Activated B cell treated with CpG ODN at 0.5 μM for 24 hours (primary cell): ENCODE measurements at regions not wholly inside any gene's neighbourhood (a gene's known extent, or its start where the extent isn't known, plus 50 kb on each side); places are given as distances from the start of the nearest gene placed in this dataset.

Experiments used
- ATAC-seq: fragments of 200-7000 bp; cut with Tn5 transposase; one replicate; pipeline ENCODE4 v1.10.0; 2021; ENCODE audit warnings: low read depth, mild to moderate bottlenecking, moderate library complexity
- CTCF ChIA-PET: fragments of 350-600 bp; sonication (Branson Sonifier 250); formaldehyde crosslinking; loops from one replicate; lab custom pipeline; 2021; ENCODE audit warnings: antibody characterized with exemption; lab: Charles Lee
- POLR2A ChIA-PET: fragments of 350-600 bp; sonication (Branson Sonifier 250); formaldehyde crosslinking; loops from one replicate; lab custom pipeline; 2021; ENCODE audit warnings: antibody characterized with exemption; lab: Charles Lee
- DNase-seq: peaks from one replicate; pipeline ENCODE4 v3.0.0; 2022
- H3K27ac Mint-ChIP-seq: one replicate; pipeline ENCODE4 v1.8.0; 2020; ENCODE audit warnings: mixed read lengths
- H3K27me3 Mint-ChIP-seq: one replicate; pipeline ENCODE4 v1.8.0; 2021; ENCODE audit warnings: mixed read lengths
- H3K36me3 Mint-ChIP-seq: one replicate; pipeline ENCODE4 v1.8.0; 2021; ENCODE audit warnings: low read depth, mixed read lengths
- H3K4me1 Mint-ChIP-seq: one replicate; pipeline ENCODE4 v1.8.0; 2021; ENCODE audit warnings: mixed read lengths
- H3K4me3 Mint-ChIP-seq: one replicate; pipeline ENCODE4 v1.8.0; 2020; ENCODE audit warnings: mild to moderate bottlenecking, mixed read lengths
- H3K9me3 Mint-ChIP-seq: one replicate; pipeline ENCODE4 v1.8.0; 2020; ENCODE audit warnings: mixed read lengths
- intact Hi-C: fragments of 100-400 bp; cut with micrococcal nuclease; formaldehyde crosslinking; loops from one replicate; pipeline ENCODE4 v1.15.1; 2024
- TF ChIP-seq, protein P1 (sequence below): fragments of 200-600 bp; IDR thresholded peaks from one replicate; pipeline ENCODE4 v1.8.0; 2022; ENCODE audit warnings: antibody characterized with exemption, mild to moderate bottlenecking

DNA sequence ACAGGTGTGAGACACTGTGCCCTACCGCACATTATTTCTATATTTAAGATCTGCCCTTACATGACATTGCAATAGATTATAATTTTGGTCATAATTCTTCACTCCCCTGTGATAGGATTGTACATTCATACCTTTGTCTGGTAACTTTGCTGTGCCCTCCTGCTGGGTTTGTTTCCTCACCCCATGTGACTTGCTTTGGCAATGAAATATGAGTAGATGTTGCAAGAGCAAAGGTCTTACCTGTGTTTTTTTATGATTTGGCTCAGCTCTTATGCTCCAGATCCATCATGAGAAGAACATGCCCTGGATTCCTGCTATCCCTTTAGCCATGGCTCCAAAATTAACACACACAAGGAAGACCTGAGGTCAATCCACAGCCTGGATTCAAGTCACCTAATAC is 137.7 kb upstream of the EOMES start:
- TF ChIP-seq, protein P1, sequence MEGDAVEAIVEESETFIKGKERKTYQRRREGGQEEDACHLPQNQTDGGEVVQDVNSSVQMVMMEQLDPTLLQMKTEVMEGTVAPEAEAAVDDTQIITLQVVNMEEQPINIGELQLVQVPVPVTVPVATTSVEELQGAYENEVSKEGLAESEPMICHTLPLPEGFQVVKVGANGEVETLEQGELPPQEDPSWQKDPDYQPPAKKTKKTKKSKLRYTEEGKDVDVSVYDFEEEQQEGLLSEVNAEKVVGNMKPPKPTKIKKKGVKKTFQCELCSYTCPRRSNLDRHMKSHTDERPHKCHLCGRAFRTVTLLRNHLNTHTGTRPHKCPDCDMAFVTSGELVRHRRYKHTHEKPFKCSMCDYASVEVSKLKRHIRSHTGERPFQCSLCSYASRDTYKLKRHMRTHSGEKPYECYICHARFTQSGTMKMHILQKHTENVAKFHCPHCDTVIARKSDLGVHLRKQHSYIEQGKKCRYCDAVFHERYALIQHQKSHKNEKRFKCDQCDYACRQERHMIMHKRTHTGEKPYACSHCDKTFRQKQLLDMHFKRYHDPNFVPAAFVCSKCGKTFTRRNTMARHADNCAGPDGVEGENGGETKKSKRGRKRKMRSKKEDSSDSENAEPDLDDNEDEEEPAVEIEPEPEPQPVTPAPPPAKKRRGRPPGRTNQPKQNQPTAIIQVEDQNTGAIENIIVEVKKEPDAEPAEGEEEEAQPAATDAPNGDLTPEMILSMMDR = no peak
- CTCF ChIA-PET = no interaction called here
- Mint-ChIP-seq H3K27ac (no peak overlapping the region), H3K4me3 (no peak overlapping the region), H3K36me3 (no peaks in the 10 kb centered on the region), H3K27me3 (no peaks in the 10 kb centered on the region), H3K4me1 (no peaks in the 10 kb centered on the region), H3K9me3 (peaks cover 2% of the 10 kb centered on the region)
- intact Hi-C loops = no loop called here
- POLR2A ChIA-PET = no interaction called here
- DNase-seq (no peak), ATAC-seq (no peak)

DNA sequence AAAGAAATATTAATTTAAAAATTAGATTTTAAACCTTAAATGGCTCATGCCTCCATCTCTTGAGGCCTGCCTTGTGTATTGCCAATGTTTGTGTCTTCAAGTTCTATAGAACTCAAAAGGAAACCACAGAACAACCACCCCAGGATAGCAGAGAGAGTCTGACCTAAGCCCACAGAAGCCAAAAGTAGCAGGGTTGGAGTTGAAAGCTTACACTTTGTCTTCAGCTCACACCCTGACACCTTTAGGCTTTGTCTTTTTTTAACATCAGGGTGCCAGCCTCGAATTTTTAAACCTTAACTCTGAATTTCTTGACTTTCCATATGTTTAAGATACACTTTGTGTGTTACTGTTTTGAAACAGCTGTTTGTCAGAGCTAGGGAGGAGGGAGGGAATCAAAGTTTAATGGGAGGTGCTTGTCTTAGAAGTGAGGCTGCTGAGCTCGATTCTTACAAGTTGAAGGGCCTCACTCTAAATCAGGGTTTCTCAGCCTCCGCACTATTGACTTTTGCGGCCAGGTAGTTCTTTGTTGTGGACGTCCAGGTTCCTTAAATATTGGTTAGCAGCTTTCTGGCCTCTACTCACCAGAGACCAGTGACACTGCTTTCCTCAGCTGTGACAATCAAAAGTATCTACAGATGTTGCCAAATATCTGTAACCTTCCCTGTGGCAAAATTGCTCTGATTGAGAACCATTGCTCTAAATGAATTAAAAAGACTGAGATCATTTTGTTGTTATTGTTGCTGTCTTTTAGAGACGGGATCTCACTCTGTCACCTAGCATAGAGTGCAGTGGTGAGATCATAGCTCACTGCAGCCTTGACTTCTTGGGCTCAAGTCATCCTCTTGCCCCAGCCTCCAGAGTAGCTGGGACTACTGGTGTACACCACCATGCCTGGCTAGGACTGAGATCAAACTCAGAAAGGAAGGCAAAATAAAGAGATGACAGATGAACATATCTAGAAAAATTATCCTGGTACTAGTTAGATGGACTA is 139.2 kb upstream of the EOMES start:
- ChIA-PET CTCF (no interaction called here), POLR2A (no interaction called here)
- DNase-seq = no peak
- Mint-ChIP-seq H3K9me3 (peaks cover 2% of the 10 kb centered on the region), H3K4me1 (no peaks in the 10 kb centered on the region), H3K27me3 (no peaks in the 10 kb centered on the region), H3K36me3 (no peaks in the 10 kb centered on the region), H3K4me3 (no peak overlapping the region), H3K27ac (no peak overlapping the region)
- intact Hi-C loops = no loop called here
- TF ChIP-seq, protein P1 = no peak
- ATAC-seq = no peak

DNA sequence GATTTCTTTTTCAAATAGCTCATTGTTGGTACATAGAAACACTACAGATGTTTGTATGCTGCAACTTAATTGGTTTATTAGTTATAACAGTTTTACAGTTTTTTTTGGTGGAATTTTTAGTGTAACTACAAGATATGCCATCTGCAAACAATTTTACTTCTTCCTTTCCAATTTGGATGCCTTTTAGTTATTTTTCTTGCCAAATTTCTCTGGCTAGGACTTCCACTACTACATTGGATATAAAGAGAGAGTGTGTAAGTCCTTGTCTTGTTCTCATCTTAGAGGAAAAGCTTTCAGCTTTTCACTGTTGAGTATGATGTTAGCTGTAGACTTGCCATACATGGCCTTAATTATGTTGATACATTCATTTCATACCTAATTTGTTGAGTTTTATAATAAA is 143.6 kb upstream of the EOMES start:
- Mint-ChIP-seq H3K9me3 (peaks cover 25% of the 10 kb centered on the region), H3K36me3 (no peaks in the 10 kb centered on the region), H3K4me1 (no peaks in the 10 kb centered on the region), H3K4me3 (no peak overlapping the region), H3K27ac (no peak overlapping the region), H3K27me3 (no peaks in the 10 kb centered on the region)
- TF ChIP-seq, protein P1 = no peak
- no peak for ATAC-seq
- ChIA-PET CTCF (no interaction called here), POLR2A (interaction anchor here (0.5 kb wide), 1 partner anchor 279 kb away, joined by 3 read pairs; no protein-coding TSS in a partner anchor)
- intact Hi-C loops = no loop called here
- no peak for DNase-seq

DNA sequence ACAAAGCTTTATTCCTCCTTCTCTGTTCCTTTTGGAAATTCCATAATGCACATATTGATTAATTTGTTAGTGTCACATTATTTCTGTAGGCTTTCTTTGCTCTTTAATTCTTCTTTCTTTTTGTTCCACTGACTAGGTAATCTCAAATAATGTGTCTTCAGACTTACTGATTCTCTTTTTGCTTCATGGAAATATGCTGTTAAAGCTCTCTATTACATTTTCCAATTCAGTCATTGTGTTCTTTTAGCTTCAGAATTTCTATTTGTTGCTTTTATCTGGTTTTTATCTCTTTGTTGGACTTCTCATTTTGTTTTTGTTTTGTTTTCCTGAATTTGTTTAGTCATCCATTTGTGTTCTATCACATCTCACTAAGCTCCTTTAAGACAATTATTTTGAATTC is 147.0 kb upstream of the EOMES start:
- H3K36me3 Mint-ChIP-seq = no peaks in the 10 kb centered on the region
- no peaks in the 10 kb centered on the region for H3K27me3 Mint-ChIP-seq
- ChIA-PET CTCF (no interaction called here), POLR2A (no interaction called here)
- TF ChIP-seq, protein P1 = no peak
- ATAC-seq = no peak
- no peak for DNase-seq
- H3K4me3 Mint-ChIP-seq = no peak overlapping the region
- no peak overlapping the region for H3K27ac Mint-ChIP-seq
- H3K9me3 Mint-ChIP-seq = peaks cover 25% of the 10 kb centered on the region
- intact Hi-C loops = no loop called here
- no peaks in the 10 kb centered on the region for H3K4me1 Mint-ChIP-seq
